Fibroblast of the conjunctiva (primary cell): ENCODE measurements at regions not wholly inside any gene's neighbourhood (a gene's known extent, or its start where the extent isn't known, plus 50 kb on each side); places are given as distances from the start of the nearest gene placed in this dataset.

Source experiments
- DNase-seq: peaks from one replicate; pipeline ENCODE4 v3.0.0-alpha.2; 2010; ENCODE audit warnings: low read depth

DNA sequence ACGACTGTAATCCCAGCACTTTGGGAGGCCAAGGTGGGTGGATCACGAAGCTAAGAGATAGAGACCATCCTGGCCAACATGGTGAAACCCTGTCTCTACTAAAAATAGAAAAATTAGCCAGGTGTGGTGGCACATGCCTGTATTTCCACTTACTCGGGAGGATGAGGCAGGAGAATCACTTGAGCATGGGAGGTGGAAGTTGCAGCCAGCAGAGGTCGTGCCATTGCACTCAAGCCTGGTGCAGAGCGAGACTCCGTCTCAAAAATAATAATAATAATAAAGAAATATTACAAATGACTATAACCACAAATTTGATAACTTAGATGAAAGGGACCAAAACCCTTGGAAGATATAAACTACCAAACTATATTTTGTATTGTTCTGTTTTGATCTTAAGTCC is 226.3 kb upstream of the GULP1 start:
- no peak for DNase-seq

DNA sequence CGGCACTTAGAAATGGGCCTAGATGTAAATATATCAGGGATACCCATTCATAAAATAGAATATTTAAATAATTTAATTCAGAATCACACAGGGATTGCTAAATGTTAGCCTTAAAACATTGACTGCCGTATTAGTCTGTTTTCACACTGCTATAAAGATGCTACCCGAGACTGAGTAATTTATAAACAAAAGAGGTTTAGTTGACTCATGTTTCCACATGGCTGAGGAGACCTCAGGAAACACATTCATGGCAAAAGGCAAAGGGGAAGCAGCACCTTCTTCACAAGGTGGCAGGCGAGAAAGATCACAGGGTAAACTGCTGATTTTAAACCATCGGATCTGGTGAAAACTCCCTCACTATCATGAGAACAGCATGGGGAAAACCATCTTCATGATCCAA is 223.6 kb upstream of the GULP1 start:
- DNase-seq = no peak

GRCh38 chr2:188076149-188077056 is 215.3 kb upstream of the GULP1 start:
- no peak for DNase-seq

DNA sequence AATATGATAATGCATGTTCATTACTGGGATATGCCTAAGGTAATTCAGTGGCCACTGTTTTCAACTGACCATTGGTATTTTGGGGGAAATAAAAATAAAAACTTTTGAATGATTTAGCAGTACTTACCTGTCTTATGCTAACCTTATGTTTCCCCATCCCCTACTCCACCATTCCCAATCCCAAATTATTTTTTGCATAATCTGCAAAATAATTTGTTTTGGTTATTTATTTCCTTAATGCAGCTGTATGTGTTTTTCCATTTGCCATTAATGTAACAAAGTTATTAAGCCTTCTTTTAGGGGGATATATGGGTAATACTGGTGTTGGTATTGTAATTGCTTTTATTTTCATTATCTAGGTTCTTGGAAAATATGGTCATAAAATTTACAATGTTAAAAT is 213.9 kb upstream of the GULP1 start:
- no peak for DNase-seq

DNA sequence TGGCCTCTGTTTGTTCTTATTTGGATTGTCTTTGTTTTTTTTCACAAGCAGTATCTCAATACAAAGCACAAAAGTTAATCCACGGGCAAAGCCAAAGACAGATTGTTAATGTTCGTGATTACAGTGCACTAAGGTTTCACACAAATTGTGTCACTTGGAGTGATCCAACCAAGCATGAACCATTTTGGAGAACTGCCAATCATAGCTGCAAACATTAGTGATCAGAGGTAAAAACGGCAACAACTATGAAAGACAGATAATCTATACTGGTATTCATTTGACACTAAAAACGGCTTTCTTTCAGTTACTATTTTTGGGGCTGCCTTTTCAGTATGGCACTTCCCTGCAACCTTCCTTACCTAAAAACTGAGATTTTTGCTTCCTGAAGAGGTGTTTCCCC is 213.1 kb upstream of the GULP1 start:
- no peak for DNase-seq

DNA sequence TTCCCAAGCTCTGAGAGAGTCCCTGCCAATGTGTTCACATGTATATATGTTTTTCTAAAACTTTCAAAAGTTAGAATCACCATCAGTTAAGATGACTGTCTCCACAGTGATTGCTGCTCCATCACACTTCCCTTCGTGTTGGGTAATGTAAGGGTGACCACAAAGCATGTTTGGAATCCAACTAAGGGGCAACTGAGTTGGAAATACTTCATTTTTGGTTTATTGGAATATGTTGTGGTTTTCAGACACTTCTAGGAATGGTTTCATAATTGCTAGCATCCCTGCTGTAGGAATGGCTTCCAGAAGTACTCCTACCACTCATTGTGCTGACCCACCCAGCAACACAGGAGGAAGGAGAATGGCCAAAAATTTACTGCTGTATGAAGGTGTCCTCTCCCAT is 212.5 kb upstream of the GULP1 start:
- peak; percentile 8 for DNase-seq

- DNase-seq = no peak
These were observed 206.3 kb upstream of the GULP1 start for GRCh38 chr2:188085421-188085820.

DNA sequence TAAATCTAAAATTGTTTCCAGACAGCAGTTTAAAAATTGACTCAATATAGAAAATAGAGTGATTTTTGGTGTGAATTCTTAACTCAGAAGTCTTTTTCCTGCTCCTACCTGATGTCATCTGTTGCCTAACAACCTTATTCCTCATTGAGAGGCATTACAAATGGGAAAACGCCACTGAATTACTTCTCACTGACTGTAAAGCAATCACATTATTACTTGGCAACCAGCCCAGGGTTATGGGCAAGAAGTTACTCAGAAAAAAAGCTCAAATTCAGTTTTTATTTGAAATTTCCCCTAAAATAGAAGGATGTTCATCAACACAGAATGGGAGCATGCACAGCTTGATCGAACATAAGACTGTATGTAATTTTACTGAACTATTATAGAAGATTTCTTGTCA is 201.8 kb upstream of the GULP1 start:
- no peak for DNase-seq

DNA sequence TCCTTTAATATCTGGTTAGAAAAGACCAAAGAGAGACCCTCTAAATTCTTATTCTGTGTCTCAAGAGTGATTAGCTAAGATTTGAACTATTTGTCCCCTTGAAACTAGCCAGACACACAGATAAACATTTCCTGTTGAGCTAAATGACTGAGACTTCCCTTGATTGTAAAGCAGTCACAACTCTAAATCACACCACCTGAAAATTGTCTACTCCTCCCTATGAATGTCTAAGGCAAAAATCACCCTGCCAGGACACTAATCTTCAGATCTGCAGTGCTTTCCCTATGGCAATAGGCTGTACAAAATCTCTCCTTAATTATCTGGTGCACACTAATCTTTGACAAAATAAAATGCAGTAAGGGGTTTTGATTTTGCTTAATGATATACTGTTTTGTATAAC is 200.5 kb upstream of the GULP1 start:
- DNase-seq = no peak

- no peak for DNase-seq
These were observed 198.9 kb upstream of the GULP1 start for GRCh38 chr2:188092734-188093133.

GRCh38 chr2:188096910-188097309 is 194.8 kb upstream of the GULP1 start:
- DNase-seq = no peak

GRCh38 chr2:188102881-188103280 is 188.8 kb upstream of the GULP1 start:
- DNase-seq = no peak

- DNase-seq = peak; percentile 1
These were observed 177.7 kb upstream of the GULP1 start for GRCh38 chr2:188114014-188114413.

DNA sequence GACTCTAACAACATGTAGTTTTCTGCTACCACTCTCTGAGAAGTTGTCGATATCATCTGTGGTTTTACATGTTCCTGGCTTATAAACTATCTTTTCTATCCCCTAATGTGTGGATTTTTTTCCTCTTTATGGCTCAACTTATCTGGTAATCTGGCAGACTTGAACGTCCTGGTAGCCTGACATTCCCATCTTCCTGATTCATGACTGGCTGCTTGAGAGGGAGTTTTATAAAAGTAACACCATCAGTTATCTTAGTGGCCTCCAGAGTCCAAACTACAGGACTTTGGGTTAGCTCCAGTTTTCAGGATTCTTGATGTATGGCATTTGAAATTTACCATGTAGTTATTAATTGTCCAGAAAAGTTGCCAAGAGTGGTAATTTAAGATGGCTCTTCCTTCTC is 174.0 kb upstream of the GULP1 start:
- DNase-seq = no peak

- DNase-seq = no peak
These were observed 173.2 kb upstream of the GULP1 start for GRCh38 chr2:188118431-188118830.

DNA sequence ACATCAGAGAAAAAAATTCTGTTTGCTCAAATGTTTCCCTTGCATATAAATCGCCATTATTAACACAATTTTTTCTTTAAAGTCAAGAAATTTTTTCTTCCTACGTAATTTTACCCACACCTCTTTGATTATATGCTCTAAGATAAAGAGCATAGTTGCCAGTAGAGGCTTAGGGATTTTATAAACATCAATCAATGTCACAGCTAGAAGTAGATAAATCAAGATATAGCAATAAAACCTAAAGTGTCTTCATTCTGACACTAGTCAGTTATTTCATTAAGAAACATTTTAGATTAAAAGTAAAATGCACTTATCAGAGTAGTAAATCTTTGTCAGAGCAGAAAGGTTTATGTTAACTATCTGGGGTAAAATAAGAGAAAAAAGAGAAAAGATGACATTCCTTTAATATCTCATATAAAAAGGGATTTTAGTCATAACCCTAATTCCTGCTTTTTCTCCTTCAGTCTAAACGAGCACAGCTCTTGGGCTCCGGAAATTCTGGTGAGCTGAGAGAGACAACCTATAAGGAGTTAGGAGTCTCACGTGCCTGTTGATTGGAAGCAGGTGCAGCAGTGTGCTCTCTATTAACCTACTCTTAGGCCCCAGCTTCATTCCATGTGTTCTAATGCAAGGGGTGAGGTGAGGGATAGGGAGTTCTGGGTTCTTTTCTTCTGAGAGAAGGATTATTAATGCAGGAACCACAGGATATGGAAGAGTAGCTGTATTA is 172.4 kb upstream of the GULP1 start:
- DNase-seq = no peak

DNA sequence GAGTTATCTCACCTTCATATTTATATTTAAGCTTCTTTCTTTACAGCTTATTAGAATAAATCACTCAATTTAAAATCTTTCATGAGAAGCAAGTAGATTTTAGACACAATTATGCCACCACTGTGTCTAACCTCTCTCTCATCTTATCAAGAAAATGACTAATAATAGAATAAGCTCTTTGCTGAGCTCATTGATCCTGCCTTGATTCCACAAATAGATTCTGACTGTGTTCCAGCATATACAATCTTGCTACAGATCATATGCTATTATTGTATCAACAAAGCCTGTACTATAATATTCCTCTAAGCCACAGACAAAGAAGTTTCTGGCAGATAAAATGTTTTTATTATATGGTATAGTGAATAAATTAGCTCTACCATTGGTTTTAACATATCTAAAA is 168.7 kb upstream of the GULP1 start:
- DNase-seq = no peak

- DNase-seq = no peak
These were observed 162.0 kb upstream of the GULP1 start for GRCh38 chr2:188129677-188130076.

DNA sequence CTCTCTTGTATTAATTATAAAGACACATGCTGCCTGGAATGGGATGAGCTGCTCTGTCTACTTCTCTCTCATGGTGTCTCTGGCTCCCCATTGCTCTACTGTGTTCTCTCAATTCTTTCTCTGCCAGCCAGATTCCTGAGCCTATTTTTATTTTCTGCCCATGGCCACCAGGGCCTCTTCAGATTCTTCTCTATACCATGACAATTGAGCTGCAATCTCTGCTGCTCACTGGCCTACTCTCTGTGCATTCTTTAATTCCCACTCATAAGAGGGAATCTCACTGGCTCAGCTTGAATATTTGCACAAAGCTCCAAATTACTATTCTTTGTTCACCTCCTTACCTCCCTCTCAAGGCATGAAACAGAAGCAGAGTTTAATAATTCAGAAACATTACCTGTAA is 161.4 kb upstream of the GULP1 start:
- no peak for DNase-seq

- DNase-seq = no peak
These were observed 160.4 kb upstream of the GULP1 start for GRCh38 chr2:188131281-188131680.

DNA sequence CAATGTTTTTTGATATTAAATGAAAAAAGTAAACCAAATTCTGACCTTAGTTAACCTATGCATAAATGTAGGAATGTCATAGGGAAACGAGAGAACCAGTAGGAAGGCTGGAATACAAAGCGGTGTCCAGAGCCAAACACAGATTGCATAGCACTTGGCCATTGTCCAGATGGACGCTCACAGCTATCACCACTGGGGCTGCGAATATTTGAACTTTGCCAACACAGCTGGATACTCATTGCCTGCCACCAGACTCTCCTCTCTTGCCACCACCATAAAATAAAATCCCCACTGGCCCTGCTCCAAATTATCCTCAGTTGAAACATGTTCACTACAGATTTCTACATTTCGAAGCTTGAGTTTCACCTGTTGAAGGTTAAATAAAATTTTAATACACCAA is 159.3 kb upstream of the GULP1 start:
- peak; percentile 13 for DNase-seq

DNA sequence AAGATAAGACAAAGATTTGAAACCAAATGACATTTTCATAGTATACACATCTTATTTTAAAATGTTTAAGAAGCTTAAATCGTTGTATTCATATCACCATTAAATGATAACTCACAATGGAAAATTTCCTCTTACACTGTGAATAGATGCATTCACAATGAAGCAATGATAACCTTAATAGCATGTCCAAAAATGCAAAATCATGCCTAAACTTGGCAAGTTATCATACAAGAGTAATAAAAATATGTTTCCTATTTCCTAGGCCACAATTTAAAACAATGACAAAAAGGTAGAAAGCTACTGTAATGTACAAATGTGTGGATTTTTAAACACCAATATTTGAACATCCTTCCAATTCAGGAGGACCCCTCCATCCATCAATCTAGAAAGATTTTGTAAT is 157.4 kb upstream of the GULP1 start:
- no peak for DNase-seq

GRCh38 chr2:188138313-188138712 is 153.4 kb upstream of the GULP1 start:
- DNase-seq = no peak

DNA sequence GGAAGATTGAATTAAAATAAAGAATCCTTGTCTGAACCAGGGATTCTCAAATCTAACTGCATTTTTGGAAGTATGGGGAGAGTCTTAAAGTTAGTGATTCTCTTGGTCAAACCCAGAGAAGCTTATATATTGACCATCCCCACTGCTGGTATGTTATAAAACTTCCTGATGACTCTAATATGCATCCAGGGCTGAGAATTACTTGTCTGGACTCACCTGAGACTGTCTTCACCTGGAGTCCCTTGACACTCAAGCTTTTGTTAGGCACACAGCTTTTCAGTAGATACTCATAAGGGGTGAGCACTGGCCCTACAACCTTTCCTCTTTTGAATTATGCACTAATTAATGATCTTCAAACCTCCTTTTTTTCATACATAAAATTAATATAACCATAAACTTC is 149.6 kb upstream of the GULP1 start:
- no peak for DNase-seq
